HG03520 (cell line): ENCODE measurements at regions not wholly inside any gene's neighbourhood (a gene's known extent, or its start where the extent isn't known, plus 50 kb on each side); places are given as distances from the start of the nearest gene placed in this dataset.

Experiments
- ATAC-seq: cut with Tn5 transposase; IDR thresholded peaks from one replicate; pipeline ENCODE4 v1.9.1; 2021; ENCODE audit warnings: mild to moderate bottlenecking, moderate library complexity; ENCODE audit not compliant: unreplicated experiment

DNA sequence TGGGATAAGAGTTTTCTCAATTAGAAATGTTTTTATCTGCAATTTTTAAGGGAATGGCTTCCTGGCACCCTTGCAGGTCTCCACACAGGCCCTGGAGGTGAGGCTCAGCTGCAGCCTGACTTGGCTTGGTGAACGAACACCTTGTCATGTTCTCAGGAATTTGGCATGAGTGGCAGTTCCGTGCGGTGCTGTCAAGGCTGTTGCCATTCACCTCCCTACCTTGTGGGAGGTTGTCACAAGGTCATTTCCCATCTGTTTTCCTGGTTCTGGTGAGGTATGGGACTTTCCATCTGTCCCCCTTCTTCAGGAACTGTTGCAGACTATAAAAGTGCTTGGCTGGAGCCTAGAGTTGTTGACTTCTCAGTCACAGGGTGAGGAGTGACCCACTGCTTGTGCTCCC, 82.9 kb downstream of the ELOVL4 start:
- no peak for ATAC-seq

DNA sequence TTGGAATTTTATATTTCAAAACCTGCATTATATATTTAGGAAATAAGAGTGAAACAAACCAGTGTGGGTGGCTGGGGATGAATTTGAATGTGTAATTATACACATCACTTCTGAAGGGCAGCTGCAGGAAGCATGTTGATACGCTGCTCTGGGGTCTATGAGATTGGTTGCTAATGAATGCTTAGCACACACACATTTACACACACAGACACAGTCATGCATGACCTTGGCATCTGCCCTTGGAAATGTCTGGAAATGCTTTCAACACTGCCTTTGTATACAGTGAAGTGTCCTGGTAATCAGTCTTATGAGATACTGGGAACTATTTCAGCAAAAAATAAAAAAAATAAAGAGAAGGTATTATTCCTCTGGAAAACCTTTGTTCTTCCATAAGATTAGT, 83.4 kb downstream of the ELOVL4 start:
- no peak for ATAC-seq

DNA sequence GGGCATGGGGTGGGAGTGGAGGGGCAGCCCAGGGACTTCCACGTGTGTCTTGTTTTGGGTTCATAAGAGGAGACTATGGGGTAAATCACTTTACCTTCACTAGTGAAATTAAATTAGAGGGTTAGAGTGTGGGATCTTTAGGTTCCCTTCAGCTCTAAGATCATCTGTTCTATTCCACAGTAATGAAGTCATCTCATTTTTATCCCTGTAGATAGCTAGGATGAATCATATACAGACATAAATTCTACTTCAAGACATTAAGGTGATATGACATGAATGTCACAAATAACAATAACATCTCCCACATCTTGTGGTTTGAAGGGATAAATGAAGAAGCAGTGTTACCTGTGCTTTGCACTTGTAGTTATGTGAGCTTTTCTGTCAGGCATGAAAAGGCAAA, 83.8 kb downstream of the ELOVL4 start:
- ATAC-seq = no peak

DNA sequence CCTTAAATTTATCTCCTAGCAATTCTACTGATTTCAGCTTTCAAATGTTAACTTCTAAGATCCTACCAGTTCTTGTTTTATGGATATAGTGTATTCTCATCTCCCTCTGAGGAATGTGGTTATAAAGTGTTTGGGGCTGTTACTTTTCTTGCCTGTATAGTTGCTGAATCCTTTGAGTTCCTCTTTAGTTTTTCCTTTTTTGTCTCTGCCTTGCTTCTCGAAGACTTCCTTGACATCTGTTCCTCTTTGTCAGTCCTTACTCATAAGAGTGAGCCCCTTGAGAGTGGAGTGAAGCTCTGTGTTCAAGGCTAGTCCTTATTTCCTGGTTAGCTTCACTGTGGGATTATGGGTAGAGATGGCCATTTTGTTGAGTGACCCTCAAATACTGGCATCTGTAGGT, 84.6 kb downstream of the ELOVL4 start:
- no peak for ATAC-seq

DNA sequence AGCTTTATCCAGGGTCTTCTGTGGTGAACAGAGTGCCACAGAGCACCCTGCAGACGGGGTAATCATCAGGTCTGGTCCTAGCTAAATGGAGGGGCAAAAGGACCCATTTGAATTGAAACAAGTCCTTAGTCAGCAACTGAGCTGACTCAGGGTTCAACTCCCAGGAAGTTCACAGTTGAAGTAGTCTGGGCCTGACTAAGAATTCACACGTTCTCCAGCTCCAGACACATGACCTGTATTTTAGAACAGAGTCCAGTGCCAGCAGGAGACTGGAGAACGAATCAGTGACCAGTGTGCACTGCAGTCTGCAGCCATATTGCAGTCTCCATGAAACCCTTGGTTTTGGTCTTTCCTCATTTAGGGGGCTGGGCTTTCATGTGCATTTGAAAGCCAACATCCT, 85.2 kb downstream of the ELOVL4 start:
- ATAC-seq = no peak

DNA sequence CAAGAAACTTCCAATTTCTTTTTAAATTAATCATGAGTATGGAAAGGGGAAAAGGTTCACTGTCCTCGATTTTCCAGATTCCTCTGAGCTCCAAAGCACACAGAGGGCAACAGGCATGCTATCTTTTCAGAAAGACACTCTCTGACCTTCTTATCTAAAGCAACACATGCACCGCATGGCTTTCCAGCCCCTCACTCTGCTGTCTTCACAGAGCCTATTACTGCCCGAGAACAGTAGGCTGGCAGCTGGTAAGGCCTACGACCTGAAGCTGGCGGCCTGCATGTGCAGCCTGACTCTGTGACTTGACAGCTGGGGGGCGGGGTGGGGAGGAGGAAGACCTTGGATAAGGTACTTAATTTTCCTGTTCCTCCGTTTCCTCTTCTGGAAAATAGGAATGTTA, 86.3 kb downstream of the ELOVL4 start:
- no peak for ATAC-seq

DNA sequence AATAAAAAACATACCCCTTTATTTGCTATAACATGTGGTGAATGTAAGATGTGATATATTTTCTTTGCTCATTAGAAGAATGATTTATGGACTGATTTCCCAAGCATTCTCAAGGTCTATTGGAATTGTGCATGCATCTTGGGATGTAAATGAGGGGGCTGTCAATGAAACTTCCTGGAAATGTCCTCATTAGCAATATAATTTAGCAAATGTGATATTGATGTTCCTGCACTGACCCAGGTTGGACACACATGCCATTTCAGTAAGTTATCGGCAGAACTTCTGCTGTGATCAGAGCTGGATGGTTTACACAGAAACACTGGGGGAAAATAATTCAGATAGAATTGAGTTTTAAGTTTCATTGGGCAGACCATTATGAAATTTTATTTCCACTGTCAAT, 99.9 kb downstream of the ELOVL4 start:
- ATAC-seq = no peak

DNA sequence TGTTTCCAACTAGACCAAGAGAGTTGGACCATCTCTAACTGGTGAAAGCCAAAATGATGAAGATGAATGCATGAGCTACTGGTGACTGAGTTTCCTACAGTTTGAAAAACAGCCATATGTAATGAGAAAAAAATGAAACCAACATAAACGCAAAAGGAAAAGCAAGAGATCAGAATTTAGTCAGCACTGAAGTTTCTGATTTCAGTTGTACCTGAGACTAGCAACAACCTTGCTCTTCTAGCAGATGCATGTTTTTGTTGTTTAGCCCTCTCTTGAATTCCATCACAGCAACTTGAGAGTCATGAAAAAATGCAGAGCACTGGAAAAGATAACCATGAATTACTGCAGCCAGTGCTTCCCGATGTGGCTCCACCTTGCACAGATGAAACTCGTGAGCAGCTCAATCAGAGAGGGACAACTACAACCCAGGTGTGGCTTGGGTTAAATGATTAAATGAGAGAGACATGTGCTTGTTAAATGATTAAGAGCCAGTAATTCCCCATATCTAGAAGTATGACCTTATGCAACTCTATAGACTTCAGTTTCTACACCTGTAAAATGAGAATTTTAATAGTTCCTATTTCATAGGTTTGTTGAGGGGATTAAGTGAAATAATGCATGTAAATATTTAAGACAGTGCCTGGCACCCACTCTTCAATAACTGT, 104.8 kb downstream of the ELOVL4 start:
- ATAC-seq = peak; percentile 46

DNA sequence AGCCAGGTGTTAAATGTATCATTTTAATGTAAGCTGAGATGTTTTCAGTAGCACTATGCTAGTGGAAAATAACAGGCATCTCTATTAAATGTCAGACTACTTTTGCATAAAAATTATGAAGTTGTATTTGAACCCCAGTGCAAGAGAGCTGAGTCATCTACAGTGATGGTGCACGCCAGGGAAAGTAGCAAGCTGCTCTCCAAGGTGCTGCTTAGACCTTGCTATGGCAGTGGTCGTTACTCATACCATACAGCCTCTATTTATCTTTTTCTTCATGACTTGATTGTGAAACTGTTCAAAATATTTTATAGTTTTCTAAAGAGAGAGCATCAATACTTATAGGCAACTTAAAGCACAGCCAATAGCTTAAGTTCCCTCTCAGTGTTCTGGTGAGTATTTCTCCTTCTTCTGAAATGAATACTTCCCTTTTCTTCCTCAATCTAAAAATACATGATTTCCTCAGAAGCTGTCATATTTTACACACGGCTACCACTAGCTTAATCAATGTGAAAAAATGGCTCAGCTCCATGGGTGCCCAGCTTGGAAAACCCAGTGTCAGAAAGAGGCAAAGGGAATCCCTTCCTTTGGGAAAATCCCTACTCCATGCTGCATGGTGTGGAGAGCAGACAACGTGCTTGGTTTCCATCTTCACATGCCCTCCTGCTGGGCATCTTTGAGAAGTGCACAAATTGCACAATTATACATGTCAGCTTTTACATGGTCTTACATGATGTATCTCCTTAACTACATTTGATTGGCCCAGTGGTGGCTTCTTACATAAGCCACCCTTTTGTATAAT, 105.6 kb downstream of the ELOVL4 start:
- peak; percentile 51 for ATAC-seq

DNA sequence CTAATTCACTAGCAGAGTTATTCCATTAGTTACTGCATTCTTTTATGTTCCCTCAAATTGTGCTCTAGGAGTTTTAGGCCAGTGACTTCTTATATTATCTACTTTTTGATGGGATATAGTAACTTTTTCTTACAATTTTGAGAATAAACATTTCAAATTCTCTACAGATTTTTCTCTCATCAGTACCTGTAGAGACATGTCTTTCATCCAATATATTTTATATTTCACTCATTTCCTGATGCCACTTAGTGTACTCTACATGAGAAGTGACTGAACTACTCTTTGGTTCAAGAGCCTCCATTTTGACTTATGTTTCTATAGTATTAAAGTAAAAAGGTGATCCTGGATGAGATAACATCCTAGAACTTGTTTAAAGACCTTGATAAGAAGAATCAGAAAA, 108.5 kb downstream of the ELOVL4 start:
- ATAC-seq = no peak

DNA sequence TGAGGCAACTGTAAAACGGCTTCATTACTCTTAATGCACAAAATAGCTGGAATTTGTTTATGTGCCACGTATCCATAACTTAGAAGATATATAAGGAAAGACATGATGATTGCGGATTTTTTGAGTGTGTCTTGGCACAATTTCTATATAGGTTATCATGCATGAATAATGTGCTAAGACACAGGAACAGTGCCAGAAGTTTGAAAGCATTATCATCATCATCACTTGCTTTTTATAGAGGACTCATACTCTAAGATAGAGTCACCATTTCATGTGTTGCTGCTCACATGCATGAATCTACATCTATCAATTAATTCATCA, 113.4 kb downstream of the ELOVL4 start:
- ATAC-seq = no peak

DNA sequence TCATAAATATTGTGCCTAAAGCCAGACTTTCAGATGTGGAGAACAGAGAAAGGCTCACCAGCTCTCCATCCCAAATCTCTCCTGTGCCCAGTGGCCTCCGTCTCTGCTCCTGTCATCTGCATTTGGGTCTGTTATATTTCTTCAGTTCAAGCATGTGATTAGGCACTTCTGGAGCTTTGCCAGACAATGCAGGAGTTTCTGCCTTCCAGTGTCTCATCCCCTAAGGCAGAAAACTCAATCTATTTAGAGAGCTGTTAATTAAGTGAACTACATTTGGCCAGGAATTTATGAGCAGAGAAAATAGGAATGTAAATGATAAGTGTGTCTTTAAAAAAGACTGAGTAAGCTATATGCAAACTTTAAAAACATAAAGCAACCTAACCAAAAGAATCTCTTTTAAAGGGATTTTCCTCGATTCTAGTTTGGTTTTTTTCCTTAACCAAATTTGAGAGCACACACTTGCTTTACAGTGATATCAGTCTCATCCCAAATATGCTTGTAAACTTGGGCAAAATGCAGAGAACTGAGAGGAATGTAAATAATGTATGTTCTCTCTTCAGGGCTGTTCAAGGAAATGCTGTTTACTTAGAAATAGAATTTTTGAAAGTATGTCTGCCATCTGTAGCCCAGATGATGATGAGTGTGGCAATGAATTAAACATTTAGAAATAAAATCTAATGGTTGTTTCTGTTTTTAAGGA, 113.9 kb downstream of the ELOVL4 start:
- ATAC-seq = no peak

DNA sequence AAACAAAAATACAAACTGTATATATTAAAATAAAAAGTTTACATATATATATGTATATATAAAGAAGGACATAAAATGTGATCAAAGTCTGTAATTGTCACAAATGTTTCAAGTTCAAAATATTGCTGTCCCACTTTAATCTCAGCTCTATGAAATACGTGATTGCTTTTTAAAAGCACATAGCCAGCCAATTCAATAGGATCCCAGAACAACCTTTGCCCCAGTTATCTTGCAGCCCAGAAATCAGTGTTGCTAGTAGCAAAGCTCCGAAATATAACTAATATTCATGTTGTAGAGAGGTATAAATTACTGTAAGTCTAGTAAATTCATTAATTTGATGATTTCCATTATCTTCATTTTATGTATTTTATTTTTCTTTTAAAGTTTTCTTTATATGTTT, 114.6 kb downstream of the ELOVL4 start:
- ATAC-seq = no peak

DNA sequence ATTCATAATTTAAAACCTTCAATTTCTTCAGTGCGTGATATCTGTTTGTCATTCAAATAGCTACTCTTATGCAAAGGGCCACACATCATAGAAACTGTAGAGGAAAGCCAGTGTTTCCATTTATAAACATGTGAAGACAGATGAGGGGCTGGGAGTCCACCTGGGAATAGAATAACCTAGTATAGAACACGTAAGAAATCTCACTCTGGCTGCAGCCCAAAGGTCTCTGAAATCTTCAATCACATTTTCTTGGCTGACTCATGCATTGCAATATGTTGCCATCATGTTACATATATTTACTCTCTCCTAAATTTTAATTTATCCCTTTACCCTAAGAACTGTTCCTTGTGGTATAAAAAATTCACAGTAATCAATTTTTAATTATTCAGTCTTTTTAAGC, 123.2 kb downstream of the ELOVL4 start:
- ATAC-seq = no peak

DNA sequence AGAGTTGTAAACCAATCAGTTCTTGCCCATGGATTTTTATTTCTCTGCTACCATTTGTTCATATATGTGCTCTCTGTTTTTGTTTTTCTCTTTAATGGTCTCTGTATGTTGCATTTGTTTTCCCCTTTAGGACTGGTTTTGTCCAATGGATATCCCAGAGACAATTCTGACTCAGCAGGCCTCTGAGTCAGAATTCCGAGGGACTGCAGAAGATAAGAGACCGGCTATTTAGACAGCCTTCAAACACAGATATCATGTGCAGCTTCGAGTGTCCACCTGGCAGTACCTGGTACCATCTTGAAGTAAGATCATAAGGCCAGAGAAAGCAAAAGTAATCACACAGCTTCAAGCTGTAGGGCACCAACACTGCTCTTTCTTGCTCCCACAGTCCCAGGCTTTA, 125.5 kb downstream of the ELOVL4 start:
- no peak for ATAC-seq

DNA sequence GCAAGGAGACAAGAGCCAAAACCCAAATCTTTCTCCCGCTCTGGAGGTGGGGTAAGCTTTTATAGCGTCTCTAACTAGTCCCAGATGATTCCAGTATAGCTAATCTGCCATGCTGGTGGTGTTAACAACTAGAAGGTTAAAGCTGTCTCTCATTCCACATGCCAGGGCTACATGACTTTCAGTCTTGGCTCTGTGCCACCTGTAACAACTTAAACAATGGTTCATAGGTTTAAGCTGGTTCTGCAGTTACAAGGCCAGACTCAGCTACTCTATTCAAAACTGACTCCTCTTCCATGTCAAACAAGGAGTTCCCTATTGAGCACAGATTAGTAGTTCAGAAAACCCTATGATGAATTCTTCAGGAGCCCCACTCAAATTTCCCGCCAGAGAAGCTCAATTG, 128.9 kb downstream of the ELOVL4 start:
- no peak for ATAC-seq

DNA sequence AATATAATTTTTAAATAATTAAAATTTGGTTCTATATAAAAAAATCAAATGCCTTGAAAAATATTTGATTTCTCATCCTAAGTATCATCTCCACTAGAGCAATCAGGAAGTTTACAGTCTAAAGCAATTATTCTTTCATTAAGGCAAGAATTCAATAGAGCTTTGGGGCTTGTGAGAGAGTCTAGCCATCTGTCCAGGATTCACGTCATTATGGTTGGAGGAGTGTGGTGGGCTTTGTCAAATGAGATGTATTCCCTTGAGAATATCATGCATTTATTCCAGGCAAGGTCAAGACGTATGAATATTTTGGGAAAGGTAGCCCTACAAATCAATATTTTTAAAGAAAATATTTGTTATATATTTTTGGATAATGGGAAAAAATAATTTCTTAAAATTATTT, 132.4 kb downstream of the ELOVL4 start:
- no peak for ATAC-seq

DNA sequence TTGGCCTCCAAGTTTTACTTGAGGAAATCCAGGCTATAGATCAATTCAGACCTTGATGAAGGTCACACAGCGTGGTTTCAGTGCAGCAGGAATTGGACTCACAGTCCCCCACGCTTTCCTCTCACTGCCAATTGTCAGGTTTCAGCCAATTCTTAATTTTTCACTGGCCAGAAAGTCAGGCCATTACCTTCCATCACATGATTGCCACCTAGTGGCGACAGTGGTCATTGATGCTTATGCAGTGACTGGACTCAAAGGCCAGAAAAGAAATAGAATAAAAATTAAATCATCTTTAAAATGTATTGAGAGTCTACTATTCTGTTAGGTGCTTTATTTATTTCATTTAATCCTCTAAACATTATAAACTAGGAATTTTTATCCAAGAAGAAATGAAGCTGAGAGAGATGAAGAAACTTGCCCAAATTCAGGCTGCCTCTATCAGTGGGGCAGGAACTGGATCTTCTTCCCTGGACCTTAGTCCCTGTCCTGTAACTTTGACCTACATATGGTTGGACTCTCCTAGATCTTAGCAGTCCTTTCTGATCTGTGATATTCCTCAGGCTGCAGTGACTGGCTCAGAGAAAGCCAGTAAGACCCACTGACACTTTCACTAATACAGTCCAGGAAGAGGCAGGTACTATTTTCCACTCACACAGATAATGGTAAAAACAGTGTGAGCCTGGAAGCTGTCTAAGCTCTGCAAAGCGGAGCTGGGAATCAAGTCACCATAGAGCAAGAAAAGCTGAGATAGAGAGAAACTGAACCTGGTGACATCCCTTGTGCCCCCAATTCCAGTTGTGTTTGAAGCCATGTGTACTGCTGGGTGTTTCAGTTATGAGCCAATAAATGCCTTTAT, 133.3 kb downstream of the ELOVL4 start:
- peak; percentile 92 for ATAC-seq

DNA sequence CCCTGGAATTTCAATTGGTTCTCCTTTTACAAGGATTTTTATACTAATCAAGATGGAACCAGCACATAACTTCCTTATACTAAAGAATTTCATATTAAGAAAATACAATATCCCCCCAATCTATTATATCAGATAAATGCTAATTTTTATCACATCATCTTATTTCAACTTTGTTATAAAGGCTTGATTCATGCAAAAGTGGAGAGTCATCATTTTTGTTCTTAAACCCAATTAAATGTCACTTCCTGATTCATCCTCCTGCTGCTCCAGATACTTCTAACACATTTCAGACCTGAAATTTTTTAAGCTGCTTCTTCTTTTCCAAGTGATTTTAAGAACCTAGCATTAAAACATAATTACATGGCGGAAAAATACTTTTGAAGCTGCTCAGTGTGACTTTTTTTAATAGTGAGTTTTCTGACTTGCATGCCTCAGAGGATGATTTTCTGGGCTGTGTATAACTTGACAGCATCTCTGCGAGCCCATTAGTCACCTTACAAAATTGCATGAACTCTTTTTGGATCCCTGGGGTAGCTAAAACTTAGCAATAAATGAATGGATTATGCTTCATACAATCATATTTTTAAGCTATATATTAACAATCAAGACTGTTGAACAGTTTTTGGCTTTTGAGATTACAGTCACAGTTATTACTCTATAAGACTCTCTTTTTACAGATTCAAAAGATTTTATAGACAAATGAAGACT, 134.1 kb downstream of the ELOVL4 start:
- ATAC-seq = no peak

DNA sequence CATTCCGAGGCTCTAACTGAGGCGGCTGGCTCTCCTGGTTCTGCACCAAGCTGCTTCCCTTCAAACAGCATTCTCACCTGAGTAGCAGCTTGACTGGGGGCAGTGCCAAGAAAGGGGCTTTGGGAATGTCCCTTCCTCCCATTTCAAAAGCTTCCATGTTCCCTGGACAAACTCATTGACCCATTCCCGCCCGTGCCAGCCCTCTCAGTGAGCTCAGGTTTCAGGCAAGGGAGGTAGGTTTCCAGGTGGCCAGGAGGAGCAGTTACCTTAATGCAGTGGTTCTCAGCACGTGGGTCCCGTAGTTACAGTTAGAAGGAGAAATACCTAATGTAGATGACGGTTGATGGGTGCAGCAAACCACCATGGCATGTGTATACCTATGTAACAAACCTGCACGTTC, 135.2 kb downstream of the ELOVL4 start:
- ATAC-seq = no peak

DNA sequence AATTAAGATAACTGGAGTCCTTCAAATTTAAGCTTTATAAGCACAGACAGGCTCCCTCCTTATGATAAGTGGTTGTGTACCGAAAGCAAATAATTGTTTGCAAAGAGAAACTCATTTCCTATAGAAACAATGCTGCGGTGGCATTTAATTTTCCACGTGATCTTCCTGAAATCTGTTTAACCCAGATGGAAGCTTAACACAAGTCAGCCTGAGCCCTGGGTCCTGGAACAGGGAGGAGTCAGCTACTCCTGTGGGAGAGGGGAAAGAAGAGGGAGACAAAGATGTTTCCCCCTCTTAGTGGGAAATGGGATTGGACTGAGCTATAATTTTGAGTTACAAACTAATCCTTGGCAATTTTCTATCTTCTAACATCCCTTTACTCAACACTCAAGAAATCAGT, 136.5 kb downstream of the ELOVL4 start:
- ATAC-seq = no peak
